Astrocyte of the hippocampus (primary cell): ENCODE measurements at regions not wholly inside any gene's neighbourhood (a gene's known extent, or its start where the extent isn't known, plus 50 kb on each side); places are given as distances from the start of the nearest gene placed in this dataset.
A peak's percentile ranks its signal among the peaks of the same experiment; 100 is the strongest.
"Not testable (repeated sequence)": the region's sequence is repeated elsewhere in the genome, so short reads cannot be mapped to it uniquely, and the experiment has no call there.

ENCODE experiments used
- DNase-seq: peaks from one replicate; pipeline ENCODE4 v3.0.0; 2011; ENCODE audit warnings: low read depth, low spot score

DNA sequence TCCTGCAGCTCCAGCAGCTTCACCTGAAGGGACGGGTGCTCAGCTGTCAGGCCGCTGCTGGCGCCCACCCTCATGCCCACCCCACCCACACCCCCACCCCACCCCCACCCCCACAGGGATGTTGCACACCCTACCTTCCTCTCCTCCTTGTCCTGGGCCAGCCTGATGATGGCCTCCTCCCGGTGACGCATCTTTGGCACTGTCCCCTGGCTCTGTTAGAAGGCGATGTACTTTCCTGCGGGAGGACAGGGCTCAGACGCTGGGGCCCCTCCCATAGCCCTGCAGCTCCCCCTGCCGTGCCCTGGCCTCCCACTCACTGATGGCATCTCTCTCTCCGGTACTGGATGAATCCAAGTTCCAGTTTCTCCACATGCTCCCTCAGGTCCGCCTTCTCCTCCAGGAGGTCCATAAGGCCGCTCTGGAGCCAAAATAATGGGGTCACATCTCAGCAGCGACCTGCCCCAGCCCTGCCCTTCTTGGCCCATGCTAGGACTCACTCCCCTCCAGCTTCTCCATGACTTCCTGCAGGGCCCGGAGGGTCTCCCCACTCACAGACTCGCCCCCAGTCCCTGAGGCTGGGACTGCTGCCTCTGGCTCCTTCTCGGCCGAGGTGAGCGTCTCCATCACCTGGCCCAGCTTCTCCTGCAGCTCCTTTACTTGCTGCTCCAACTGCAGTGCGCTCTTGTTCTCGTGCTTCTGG, 55.2 kb downstream of the GOLGA8B start:
- DNase-seq, result not testable (repeated sequence)

DNA sequence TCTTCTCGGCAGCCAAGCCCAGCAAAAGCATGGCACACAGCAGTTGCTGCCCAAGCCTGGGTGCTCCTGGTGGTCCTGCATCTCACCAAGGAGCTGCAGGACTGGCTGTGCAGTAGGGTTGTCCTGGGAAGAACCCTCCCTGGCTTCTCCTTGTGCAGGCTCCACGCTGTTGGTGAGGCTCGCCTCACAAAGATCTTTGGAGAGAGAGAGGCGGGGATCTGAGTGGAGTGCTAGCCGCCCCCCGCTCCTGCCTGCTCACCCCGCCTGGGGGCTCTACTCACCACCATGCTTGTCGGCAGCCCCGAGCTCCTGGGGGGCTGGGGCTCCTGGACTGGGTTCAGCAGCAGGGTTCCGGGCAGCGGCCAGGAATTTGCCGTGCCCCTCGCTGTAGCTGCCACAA, 55.8 kb downstream of the GOLGA8B start:
- DNase-seq, result not testable (repeated sequence)

DNA sequence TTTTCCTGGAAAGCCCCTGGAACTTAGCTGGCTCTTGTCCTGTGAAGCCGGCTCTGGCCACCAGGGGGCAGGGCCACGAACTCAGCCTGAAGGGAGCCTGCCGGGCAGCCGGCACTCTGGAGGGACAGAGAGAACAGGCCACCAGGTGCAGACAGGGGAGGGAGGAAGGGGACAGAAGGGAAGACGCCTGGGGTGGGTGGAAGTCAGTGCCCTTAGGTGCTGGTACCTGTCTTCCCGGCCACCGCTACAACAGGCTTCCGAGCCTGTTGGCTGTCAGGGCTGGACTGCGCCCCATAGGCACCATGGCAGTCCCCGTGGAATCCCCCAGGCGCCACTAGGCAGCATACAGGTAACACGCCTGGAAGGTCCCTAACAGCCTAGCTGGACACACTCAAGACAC, 59.6 kb downstream of the GOLGA8B start:
- DNase-seq, result not testable (repeated sequence)

DNA sequence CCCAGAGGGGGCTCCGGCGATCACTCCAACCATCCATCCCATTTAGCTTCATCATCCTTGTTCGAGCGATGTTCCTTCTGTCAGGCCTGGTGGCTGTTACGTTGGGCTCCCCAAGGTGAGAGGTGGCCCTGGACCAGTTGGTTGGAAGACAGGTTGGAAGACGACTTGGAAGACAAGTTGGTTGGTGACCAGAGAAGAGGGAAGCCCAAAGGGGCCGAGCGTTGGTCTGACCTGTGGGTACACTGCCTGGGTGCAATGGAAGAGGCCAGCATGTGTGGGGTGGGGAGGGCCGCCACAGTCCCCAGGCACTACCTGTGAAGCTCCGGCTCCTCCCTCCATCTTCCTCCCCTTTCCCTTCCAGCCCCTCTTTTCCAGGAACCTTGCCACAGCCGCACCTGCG, 60.9 kb downstream of the GOLGA8B start:
- DNase-seq, result not testable (repeated sequence)

DNA sequence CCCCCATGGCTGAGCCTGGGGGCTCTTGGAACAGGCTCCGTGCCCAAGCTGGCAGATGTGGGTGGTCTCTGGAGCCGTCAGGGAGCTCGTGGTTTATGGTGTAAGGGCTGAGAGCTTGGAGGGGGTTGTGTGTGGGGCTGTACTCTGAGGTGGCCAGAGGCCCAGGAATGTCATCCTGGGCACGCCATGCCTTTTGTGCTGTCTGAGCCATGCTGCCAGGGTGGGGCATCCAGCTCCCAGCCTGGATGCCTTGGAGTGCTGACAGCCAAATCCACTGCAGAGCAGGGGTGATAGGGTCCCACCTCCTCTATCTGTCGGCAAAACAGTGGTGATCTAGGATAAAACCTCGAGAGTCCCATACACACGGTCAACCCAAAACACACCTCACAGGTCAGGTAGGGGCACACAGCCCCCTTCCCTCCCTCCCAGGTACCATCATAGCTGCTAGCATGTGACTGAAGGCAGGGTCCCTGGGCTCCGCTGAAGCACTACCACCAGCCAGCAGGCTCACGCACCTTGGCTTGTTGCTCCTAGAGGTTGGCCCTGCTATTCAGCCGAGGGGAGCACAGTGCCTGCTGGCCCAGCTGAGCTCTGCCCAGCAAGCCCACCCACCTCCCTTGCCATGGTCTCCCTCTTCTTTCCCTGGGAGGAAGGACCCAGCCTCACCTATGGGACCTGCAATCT, 61.5 kb downstream of the GOLGA8B start:
- not testable (repeated sequence) for DNase-seq

DNA sequence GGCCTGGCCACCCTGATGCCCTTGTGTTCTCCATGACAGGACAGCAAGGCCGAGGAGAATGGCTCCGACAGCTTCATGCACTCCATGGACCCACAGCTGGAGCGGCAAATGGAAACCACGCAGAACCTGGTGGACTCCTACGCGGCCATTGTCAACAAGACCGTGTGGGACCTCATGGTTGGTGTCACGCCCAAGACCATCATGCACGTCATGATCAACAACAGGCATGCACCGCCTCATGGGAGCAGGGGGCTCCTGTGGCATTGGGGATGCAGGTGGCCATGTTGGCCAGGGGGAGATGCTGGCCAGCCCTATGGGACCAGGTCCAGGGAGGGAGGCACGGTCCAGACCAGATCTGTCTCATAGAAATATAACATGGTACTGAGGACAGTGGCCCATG, 62.9 kb downstream of the GOLGA8B start:
- no peak for DNase-seq

DNA sequence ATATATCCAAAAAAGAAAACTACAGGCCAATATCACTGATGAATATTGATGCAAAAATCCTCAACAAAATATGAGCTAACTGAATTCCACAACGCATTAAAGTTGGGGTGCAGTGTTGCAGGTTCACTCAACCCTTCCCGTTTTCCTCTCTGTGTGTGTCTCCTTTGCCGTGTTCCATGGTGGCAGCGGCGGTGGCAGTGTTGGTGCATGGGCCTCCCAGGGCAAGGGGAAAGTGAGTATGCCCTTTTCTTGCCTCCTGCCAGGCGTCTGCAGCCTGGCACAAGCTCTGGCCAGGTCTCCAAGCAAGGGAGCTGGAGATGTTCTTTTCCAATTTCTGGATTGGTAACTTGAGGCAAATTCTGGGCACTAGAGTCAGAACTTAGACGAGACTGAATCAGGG, 63.4 kb downstream of the GOLGA8B start:
- not testable (repeated sequence) for DNase-seq

DNA sequence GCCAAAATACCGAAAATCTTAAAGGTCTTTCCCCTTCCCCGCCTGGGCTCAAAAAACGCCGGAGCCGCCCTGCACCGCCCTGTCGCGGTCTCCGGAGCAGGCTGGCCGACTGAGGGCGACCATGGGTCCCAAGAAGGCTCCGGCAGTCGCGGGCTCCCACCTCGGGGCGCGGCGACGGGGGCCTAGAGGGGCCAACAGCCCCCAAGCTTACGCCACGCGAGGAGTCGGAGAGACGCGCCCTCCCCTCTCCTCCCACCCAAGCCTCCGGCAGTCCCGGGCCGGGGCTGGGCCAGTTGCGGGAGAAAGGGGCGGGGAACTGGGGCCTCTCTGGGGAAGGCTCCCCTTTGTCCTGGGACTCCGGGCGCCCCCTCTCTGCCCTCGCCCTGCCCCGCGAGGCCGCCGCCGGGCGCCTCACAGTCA, 69.2 kb downstream of the GOLGA8B start:
- peak; percentile 68 for DNase-seq

DNA sequence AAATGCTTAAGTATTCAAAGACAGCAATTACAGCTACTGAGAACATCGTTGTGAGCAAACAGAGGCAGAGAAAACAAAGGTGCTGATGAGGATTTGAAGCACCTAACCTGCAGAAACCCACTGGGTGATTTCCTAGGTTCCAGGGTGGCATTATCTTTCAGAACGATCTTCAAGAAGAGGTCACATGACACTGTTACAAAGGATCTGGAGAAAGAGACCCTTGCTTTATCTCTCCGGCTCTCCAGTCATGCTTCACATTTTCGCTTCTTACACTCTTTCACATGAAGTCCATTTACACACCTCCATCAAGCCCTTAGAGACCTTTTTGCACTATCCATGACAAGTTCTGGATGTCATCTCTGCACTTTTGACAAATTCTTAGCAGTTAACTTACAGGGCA, 70.8 kb downstream of the GOLGA8B start:
- DNase-seq, result no peak

DNA sequence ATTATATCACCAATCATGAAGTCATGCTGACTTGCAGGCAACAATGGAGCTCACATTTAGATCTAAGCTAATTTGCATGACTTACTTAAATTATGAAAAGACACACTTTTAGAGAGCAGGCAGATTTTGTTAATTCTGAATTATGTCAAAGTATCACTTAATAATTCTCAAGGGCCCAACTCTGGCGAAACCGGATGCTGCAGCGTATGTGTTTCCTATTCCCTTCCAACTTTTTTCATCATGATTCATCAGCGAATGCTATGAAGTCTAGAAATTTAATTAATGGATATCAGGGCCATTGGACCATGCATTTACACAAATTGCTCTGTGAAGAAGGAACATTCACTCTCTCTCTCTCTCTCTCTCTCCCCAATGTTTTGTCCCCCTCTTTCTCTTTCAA, 63.5 kb upstream of the GOLGA8A start:
- no peak for DNase-seq

DNA sequence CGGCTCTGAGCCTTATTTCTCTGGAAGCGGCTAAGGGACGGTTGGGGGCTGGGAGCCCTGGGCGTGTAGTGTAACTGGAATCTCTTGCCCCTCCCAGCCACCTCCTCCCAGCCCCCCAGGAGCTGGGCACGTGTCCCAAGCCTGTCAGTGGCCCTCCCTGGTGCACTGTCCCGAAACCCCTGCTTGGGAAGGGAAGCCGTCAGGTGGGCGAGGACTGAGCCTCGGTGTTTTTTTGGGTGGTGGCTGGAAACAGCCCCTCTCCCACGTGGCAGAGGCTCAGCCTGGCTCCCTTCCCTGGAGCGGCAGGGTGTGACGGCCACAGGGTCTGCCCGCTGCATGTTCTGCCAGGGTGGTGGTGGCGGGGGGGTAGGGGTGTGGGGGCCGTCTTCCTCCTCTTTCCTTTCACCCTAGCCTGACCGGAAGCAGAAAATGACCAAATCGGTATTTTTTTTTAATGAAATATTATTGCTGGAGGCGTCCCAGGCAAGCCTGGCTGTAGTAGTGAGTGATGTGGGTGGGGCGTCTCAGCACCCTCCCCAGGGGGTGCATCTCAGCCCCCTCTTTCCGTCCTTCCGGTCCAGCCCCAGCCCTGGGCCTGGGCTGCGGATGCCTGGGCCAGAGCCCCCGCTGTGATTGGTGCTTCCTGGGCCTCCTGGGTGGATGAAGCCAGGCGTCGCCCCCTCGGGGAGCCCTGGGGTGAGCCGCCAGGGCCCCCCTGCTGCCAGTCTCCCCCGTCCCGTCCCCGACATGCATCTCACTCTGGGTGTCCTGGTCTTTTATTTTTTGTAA, 58.8 kb upstream of the GOLGA8A start:
- DNase-seq, result no peak

DNA sequence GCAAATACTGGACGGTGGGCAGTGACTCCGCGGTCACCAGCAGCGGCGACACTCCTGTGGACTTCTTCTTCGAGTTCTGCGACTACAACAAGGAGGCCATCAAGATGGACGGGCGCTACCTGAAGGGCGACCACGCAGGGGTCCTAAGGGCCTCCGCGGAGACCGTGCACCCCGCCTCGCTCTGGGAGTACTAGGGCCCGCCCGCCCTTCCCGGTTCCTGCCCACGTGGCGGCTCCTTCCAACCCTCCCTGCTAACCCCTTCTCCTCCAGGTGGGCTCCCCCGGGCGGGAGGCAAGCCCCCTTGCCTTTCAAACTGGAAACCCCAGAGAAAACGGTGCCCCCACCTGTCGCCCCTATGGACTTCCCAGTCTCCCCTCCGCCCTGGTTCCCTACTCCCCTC, 58.1 kb upstream of the GOLGA8A start:
- DNase-seq, result not testable (repeated sequence)

DNA sequence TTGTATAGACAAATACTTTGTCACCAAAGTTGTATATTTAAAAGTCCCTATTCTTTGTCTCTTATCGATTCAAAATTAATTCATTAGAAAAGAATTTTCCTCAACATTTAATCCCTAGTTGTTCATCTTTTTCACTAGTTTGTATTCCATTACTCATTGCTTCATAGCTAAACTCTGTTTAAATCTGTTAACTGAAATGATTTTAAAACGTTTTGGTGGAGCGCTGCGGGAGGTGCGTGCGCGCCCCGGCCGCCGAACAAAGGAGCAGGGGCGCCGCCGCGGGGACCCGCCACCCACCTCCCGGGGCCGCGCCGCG, 56.4 kb upstream of the GOLGA8A start:
- no peak for DNase-seq

DNA sequence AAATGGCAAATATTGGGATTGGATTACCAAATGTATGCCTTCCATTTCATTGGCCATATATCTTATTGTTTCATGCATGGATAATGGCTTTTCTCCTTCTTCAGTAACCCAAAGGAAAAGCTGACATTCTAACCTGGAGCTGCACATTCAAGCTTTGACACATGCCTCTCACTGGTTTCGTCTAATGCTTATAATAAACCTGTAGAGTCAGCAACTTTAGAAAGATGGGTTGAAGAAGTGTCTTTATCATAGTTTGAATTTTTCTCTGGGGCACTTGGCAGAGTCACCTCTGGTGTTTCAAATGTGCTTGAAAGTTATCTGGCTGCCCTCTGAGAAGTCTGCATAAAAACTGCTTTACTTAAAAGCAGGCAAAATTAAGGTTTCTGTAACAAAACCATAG, 55.4 kb upstream of the GOLGA8A start:
- no peak for DNase-seq

DNA sequence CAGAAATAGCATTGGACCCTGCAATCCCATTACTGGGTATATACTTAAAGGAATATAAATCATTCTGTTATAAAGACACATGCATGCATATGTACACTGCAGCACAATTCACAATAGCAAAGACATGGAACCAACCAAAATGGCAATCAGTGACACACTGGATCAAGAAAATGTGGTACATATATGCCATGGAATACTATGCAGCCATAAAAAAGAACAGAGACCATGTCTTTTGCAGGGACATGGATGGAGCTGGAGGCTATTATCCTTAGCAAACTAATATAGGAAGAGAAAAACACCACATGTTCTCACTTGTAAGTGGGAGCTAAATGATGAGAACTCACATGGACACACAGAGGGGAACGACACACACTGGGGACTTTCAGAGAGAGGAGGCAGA, 53.9 kb upstream of the GOLGA8A start:
- not testable (repeated sequence) for DNase-seq

DNA sequence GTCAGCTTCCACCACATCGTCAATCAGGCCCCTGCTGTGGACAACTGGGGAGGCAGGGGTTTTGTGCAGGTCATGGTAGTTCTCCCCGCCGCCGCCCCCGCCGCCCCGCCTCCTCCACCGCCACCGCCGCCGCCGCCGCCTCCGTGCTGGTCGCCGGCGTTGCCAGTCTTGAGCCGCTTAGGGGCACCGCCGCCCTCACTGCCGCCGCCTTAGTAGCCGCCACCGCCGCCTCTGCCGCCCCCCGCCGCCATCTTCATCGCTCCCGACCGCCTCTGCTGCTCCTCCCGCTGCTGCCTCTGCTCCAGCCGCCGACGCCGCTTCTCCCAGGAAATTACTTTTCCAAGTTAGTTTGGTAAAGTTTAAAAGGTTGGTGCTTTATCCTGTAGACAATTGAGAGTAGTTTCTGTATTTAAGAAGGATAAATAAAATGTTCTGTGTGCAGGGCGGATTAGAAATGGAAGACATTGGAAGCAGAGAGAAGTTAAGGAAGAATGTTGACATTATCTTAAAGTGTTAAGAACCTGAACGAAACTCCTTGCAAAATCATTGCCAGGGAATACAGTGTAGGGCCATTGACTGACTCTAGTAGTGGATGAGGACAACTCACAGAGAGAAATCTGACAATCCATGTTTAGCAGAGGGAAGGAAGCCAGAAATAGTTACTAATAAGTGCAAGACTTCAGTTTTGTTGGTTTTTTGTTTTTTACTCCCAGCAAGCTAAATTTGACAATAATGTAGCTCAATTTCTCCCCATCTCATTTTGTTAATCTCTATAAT, 53.0 kb upstream of the GOLGA8A start:
- peak; percentile 24 for DNase-seq

DNA sequence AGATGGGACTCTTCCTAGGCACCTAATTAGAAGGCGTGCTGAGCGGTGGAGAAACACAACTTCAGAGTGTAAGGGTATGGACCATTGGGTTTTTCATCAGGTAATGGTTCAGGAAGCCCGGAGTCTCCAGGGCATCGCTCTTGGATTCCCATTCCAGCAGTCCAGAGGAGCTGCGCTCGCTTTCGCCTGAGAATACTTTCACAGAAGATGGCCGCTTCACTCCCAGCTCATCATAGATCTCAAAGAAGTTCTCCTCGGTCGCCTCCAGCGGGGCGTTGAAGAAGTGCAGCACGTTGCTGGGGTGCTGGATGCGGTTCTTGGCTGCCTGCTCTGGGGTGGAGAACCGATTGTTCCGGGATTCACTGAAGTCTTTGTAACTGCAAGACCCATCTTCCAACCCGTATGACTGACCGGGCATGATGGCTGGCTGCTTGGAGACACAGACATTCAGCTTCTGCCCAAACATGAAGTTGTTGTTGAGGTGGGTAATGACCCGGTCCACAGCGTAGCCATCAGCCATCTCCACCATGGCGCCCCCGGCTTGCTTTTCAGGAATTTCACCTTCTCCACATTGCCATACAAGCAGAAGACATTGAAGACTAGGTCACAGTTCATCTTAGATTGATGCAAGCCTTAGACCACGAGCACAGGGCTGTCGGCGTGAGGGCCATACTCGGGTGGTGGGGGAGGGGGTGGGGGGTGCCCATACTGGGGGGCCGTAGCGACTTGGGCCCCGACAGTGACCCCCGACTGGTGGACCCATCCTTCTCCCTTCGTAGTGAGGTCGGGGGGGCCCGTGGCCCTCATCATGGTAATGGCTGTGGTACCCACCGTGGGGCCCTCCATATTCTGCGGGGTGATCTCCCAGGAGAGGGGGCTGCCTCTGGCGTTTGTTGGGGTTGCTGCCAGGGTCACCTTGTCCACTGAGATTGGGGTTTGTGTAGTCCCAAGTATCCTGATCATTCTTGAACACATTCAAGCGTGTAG, 51.7 kb upstream of the GOLGA8A start:
- not testable (repeated sequence) for DNase-seq
